Vagina (tissue), 2 donors: ENCODE measurements at regions not wholly inside any gene's neighbourhood (a gene's known extent, or its start where the extent isn't known, plus 50 kb on each side); places are given as distances from the start of the nearest gene placed in this dataset.

ENCODE experiments used
- DNase-seq, 2 donors: peaks; one replicate each; pipeline ENCODE4 v3.0.0-alpha.2; 2017; ENCODE audit errors: extremely low spot score in 2 of 2
- H3K27ac ChIP-seq: fragments of 200-600 bp; sonication (generic); one replicate; pipeline ENCODE4 v1.5.1; 2019
- H3K27me3 ChIP-seq: fragments of 200-600 bp; sonication (generic); one replicate; pipeline ENCODE4 v1.5.1; 2019
- H3K36me3 ChIP-seq, 2 donors: fragments of 200-600 bp; sonication (generic); one replicate each; pipeline ENCODE4 v1.5.1; 2017 to 2019
- H3K4me1 ChIP-seq: fragments of 200-600 bp; sonication (generic); one replicate; pipeline ENCODE4 v1.5.1; 2019
- H3K4me3 ChIP-seq, 2 donors: fragments of 200-600 bp; sonication (generic); 1 replicate in 1 of 2; 2 replicates in 1 of 2; pipeline ENCODE4 v1.5.1; 2016 to 2019
- H3K9me3 ChIP-seq: fragments of 200-600 bp; sonication (generic); one replicate; pipeline ENCODE4 v1.5.1; 2019
- CTCF ChIP-seq, 3 experiments: fragments of 450-650 bp in 2 of 3; fragments of 200-600 bp in 1 of 3; sonication (generic) in 1 of 3; IDR thresholded peaks; one replicate each; pipeline ENCODE4 v1.5.1; 2017 to 2019; ENCODE audit warnings: antibody characterized with exemption in 3 of 3, mild to moderate bottlenecking in 2 of 3, moderate library complexity in 2 of 3
- POLR2A ChIP-seq, 2 donors: fragments of 450-650 bp; IDR thresholded peaks; one replicate each; pipeline ENCODE4 v1.6.1; 2017; ENCODE audit warnings: antibody characterized with exemption in 2 of 2, mild to moderate bottlenecking in 2 of 2, moderate library complexity in 2 of 2
- POLR2AphosphoS5 ChIP-seq, 2 donors: sonication (generic); formaldehyde crosslinking; IDR thresholded peaks; one replicate each; pipeline ENCODE4 v1.9.0; 2017; ENCODE audit warnings: antibody characterized with exemption in 2 of 2, mild to moderate bottlenecking in 2 of 2, low read depth in 1 of 2; ENCODE audit not compliant: insufficient read depth in 1 of 2
- intact Hi-C: fragments of 100-400 bp; cut with DNase I; formaldehyde crosslinking; loops from one replicate; pipeline ENCODE4 v1.15.1; 2023

GRCh38 chr3:176951144-176951543 lies 246.1 kb downstream of the TBL1XR1 start:
- no peak for TF ChIP-seq CTCF (IDR thresholded peaks at IDR 0.05)
- no peak for TF ChIP-seq POLR2AphosphoS5 (IDR thresholded peaks at IDR 0.05; ENCODE audit: insufficient read depth in 1 of 2, low read depth in 1 of 2)
- no peak for TF ChIP-seq POLR2A (IDR thresholded peaks at IDR 0.05)
- Histone ChIP-seq H3K9me3 (no peaks in the 10 kb centered on the region), H3K4me3 (no peak overlapping the region), H3K27me3 (no peaks in the 10 kb centered on the region), H3K36me3 (no peaks in the 10 kb centered on the region), H3K27ac (no peak overlapping the region), H3K4me1 (peaks cover 27% of the 10 kb centered on the region)
- DNase-seq: no peak
- intact Hi-C loops: no loop called here

- Histone ChIP-seq H3K36me3 (no peaks in the 10 kb centered on the region), H3K27ac (no peak overlapping the region), H3K4me3 (no peak overlapping the region), H3K4me1 (peaks cover 27% of the 10 kb centered on the region), H3K9me3 (no peaks in the 10 kb centered on the region), H3K27me3 (no peaks in the 10 kb centered on the region)
- intact Hi-C loops: no loop called here
- TF ChIP-seq POLR2AphosphoS5 (IDR thresholded peaks at IDR 0.05; ENCODE audit: insufficient read depth in 1 of 2, low read depth in 1 of 2) (no peak), CTCF (IDR thresholded peaks at IDR 0.05) (no peak), POLR2A (IDR thresholded peaks at IDR 0.05) (no peak)
- DNase-seq: no peak
These were observed 246.5 kb downstream of the TBL1XR1 start for GRCh38 chr3:176950743-176951142.

- no peak overlapping the region for H3K4me3 ChIP-seq
- peaks cover 11% of the 10 kb centered on the region for H3K4me1 ChIP-seq
- TF ChIP-seq CTCF (IDR thresholded peaks at IDR 0.05) (no peak), POLR2AphosphoS5 (IDR thresholded peaks at IDR 0.05; ENCODE audit: insufficient read depth in 1 of 2, low read depth in 1 of 2) (no peak), POLR2A (IDR thresholded peaks at IDR 0.05) (no peak)
- no peaks in the 10 kb centered on the region for H3K36me3 ChIP-seq
- H3K9me3 ChIP-seq: no peaks in the 10 kb centered on the region
- no peak overlapping the region for H3K27ac ChIP-seq
- intact Hi-C loops: no loop called here
- H3K27me3 ChIP-seq: no peaks in the 10 kb centered on the region
- no peak for DNase-seq
These were observed 249.1 kb downstream of the TBL1XR1 start for GRCh38 chr3:176948151-176948550.

- intact Hi-C loops: no loop called here
- Histone ChIP-seq H3K9me3 (no peaks in the 10 kb centered on the region), H3K4me3 (no peak overlapping the region), H3K27ac (no peak overlapping the region), H3K4me1 (no peaks in the 10 kb centered on the region), H3K27me3 (no peaks in the 10 kb centered on the region), H3K36me3 (no peaks in the 10 kb centered on the region)
- DNase-seq: no peak
- TF ChIP-seq POLR2A (IDR thresholded peaks at IDR 0.05): no peak
- TF ChIP-seq CTCF (IDR thresholded peaks at IDR 0.05): no peak
- TF ChIP-seq POLR2AphosphoS5 (IDR thresholded peaks at IDR 0.05; ENCODE audit: insufficient read depth in 1 of 2, low read depth in 1 of 2): no peak
These were observed 251.1 kb downstream of the TBL1XR1 start for GRCh38 chr3:176946202-176946601.

- Histone ChIP-seq H3K27me3 (no peaks in the 10 kb centered on the region), H3K9me3 (no peaks in the 10 kb centered on the region), H3K4me3 (no peak overlapping the region), H3K4me1 (peaks cover 6% of the 10 kb centered on the region), H3K27ac (no peak overlapping the region), H3K36me3 (no peaks in the 10 kb centered on the region)
- TF ChIP-seq POLR2AphosphoS5 (IDR thresholded peaks at IDR 0.05; ENCODE audit: insufficient read depth in 1 of 2, low read depth in 1 of 2) (no peak), CTCF (IDR thresholded peaks at IDR 0.05) (no peak), POLR2A (IDR thresholded peaks at IDR 0.05) (no peak)
- no peak for DNase-seq
- intact Hi-C loops: no loop called here
These were observed 255.0 kb downstream of the TBL1XR1 start for GRCh38 chr3:176942305-176942704.
